OCI-LY7 (cell line): ENCODE measurements at regions not wholly inside any gene's neighbourhood (a gene's known extent, or its start where the extent isn't known, plus 50 kb on each side); places are given as distances from the start of the nearest gene placed in this dataset.

Experiments
- BruUV-seq: library from RNA; stranded (reverse); fragments of 400-500 nt; replicated peaks from 2 replicates; lab custom pipeline; 2021; lab: Mats Ljungman, UMichigan
- CTCF ChIA-PET: fragments of 300-600 bp; sonication (Branson Sonifier 250); formaldehyde crosslinking; loops from one replicate; lab custom pipeline; 2022; ENCODE audit warnings: antibody characterized with exemption; ENCODE audit not compliant: unreplicated experiment; lab: Charles Lee
- POLR2A ChIA-PET: fragments of 300-600 bp; sonication (Branson Sonifier 250); formaldehyde crosslinking; loops from one replicate; lab custom pipeline; 2022; ENCODE audit warnings: antibody characterized with exemption; lab: Charles Lee
- DNase-seq: peaks from one replicate; pipeline ENCODE4 v3.0.0-alpha.2; 2015; ENCODE audit warnings: low spot score
- H2AFZ ChIP-seq: fragments of 200-600 bp; sonication (generic), shearing (Covaris generic); 2 replicates; pipeline ENCODE4 v1.6.1; 2014; ENCODE audit warnings: mild to moderate bottlenecking, antibody characterized with exemption, low read length, moderate library complexity
- H3K27ac ChIP-seq: fragments of 200-600 bp; sonication (generic); 2 replicates; pipeline ENCODE4 v1.5.1; 2014; ENCODE audit warnings: mixed run types, low read depth, mild to moderate bottlenecking, moderate library complexity, low read length, inconsistent platforms; ENCODE audit not compliant: poor library complexity, severe bottlenecking
- H3K36me3 ChIP-seq: fragments of 200-600 bp; sonication (generic); 2 replicates; pipeline ENCODE4 v1.6.1; 2014; ENCODE audit warnings: mild to moderate bottlenecking, antibody characterized with exemption, low read length, moderate library complexity, mixed read lengths; ENCODE audit not compliant: insufficient read depth
- H3K4me1 ChIP-seq: fragments of 200-600 bp; sonication (generic); 2 replicates; pipeline ENCODE4 v1.5.1; 2014; ENCODE audit warnings: mild to moderate bottlenecking, low read length; ENCODE audit not compliant: insufficient read depth, poor library complexity, severe bottlenecking
- H3K4me2 ChIP-seq: fragments of 200-600 bp; sonication (generic); 2 replicates; pipeline ENCODE4 v1.6.1; 2014; ENCODE audit warnings: mild to moderate bottlenecking, low read length
- H3K4me3 ChIP-seq: fragments of 200-600 bp; sonication (generic); 2 replicates; pipeline ENCODE4 v1.5.1; 2014; ENCODE audit warnings: mild to moderate bottlenecking, low read depth, low read length; ENCODE audit not compliant: poor library complexity, severe bottlenecking
- H3K79me2 ChIP-seq: fragments of 200-600 bp; sonication (generic); 2 replicates; pipeline ENCODE4 v1.6.1; 2016; ENCODE audit warnings: low read depth, mild to moderate bottlenecking, low read length, moderate library complexity, mixed read lengths; ENCODE audit not compliant: insufficient read depth
- H3K9me2 ChIP-seq: fragments of 200-600 bp; sonication (generic); 2 replicates; pipeline ENCODE4 v1.6.1; 2016; ENCODE audit warnings: mild to moderate bottlenecking, low read length, mixed read lengths; ENCODE audit not compliant: insufficient read depth
- H3K9me3 ChIP-seq: fragments of 200-600 bp; sonication (generic); 2 replicates; pipeline ENCODE4 v1.6.1; 2014; ENCODE audit warnings: mild to moderate bottlenecking, mixed run types, low read length, mixed read lengths
- H4K20me1 ChIP-seq: fragments of 200-600 bp; sonication (generic); 2 replicates; pipeline ENCODE4 v1.6.1; 2014; ENCODE audit warnings: mild to moderate bottlenecking, antibody characterized with exemption, low read length, moderate library complexity, mixed read lengths; ENCODE audit not compliant: insufficient read depth
- EZH2phosphoT487 ChIP-seq: fragments of 200-600 bp; sonication (generic); IDR thresholded peaks from 2 replicates; pipeline ENCODE4 v1.6.1; 2018; ENCODE audit warnings: low read depth, borderline replicate concordance, mild to moderate bottlenecking, mixed run types, antibody characterized with exemption, low read length, moderate library complexity, mixed read lengths
- intact Hi-C: fragments of 100-400 bp; cut with micrococcal nuclease; formaldehyde crosslinking; loops from one replicate; pipeline ENCODE4 v1.10.0; 2022; ENCODE audit not compliant: unreplicated experiment
- TF ChIP-seq, protein P1 (sequence below): fragments of 200-600 bp; sonication (generic); conservative IDR thresholded peaks from 2 replicates; pipeline ENCODE4 v1.5.1; 2014; ENCODE audit warnings: mild to moderate bottlenecking, antibody characterized with exemption, low read length, moderate library complexity, mixed read lengths

DNA sequence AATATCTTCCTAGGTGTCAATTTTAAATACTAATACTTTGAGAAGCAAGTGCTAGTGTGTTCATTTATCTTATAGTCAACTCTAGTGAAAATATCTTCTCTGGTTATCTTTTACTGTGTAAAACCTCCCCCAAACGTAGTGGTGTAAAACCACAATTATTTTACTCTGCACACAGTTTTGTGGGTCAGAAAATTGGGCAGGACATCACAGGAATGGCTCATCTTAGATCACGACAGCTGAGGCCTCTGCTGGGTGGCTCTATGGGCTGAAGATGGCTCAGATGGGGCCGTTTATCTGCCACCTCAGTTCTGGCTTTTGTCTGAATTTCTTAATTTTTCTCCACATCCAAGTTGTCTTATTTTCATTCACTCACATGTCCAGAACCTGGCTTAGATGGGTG, 457.2 kb upstream of the ACTBL2 start:
- Histone ChIP-seq H4K20me1 (no peaks in the 10 kb centered on the region), H3K79me2 (no peaks in the 10 kb centered on the region), H3K27ac (no peak overlapping the region), H3K36me3 (no peaks in the 10 kb centered on the region), H3K4me1 (no peaks in the 10 kb centered on the region), H3K4me3 (no peak overlapping the region), H3K4me2 (no peak overlapping the region), H2AFZ (no peak overlapping the region), H3K9me3 (no peaks in the 10 kb centered on the region), H3K9me2 (no peaks in the 10 kb centered on the region)
- CTCF ChIA-PET: no interaction called here
- DNase-seq: no peak
- BruUV-seq: no TSS peak
- POLR2A ChIA-PET: interaction anchor here (0.6 kb wide), 1 partner anchor 48 kb away, joined by 4 read pairs; no protein-coding TSS in a partner anchor
- intact Hi-C loops: no loop called here
- no peak for TF ChIP-seq EZH2phosphoT487
- TF ChIP-seq, protein P1, sequence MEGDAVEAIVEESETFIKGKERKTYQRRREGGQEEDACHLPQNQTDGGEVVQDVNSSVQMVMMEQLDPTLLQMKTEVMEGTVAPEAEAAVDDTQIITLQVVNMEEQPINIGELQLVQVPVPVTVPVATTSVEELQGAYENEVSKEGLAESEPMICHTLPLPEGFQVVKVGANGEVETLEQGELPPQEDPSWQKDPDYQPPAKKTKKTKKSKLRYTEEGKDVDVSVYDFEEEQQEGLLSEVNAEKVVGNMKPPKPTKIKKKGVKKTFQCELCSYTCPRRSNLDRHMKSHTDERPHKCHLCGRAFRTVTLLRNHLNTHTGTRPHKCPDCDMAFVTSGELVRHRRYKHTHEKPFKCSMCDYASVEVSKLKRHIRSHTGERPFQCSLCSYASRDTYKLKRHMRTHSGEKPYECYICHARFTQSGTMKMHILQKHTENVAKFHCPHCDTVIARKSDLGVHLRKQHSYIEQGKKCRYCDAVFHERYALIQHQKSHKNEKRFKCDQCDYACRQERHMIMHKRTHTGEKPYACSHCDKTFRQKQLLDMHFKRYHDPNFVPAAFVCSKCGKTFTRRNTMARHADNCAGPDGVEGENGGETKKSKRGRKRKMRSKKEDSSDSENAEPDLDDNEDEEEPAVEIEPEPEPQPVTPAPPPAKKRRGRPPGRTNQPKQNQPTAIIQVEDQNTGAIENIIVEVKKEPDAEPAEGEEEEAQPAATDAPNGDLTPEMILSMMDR: no peak

DNA sequence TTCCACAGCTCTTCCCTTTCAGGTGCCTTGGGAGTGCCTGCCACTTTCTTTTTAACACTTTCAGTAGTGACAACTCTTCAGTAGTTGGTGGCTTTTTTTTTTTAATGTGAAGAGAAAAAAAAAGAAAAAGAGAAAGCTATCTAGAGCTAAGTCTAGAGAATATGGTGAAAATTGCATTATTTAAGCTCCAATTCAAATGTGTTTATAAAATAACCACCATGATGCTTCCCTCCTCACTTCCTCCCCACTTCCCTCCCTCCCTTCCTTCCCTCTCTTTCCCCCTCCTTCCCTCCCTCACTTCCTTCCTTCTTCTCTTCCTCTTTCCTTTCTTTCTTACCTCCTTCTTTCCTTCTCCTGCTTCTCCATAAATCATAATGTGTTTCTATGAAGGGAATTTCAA, 456.7 kb upstream of the ACTBL2 start:
- intact Hi-C loops: no loop called here
- ChIA-PET POLR2A (interaction anchor here (0.6 kb wide), 1 partner anchor 49 kb away, joined by 4 read pairs; no protein-coding TSS in a partner anchor), CTCF (no interaction called here)
- Histone ChIP-seq H3K4me1 (no peaks in the 10 kb centered on the region), H4K20me1 (no peaks in the 10 kb centered on the region), H3K4me2 (no peak overlapping the region), H2AFZ (no peak overlapping the region), H3K27ac (no peak overlapping the region), H3K36me3 (no peaks in the 10 kb centered on the region), H3K4me3 (no peak overlapping the region), H3K9me2 (no peaks in the 10 kb centered on the region), H3K9me3 (no peaks in the 10 kb centered on the region), H3K79me2 (no peaks in the 10 kb centered on the region)
- BruUV-seq: no TSS peak
- TF ChIP-seq, protein P1: no peak
- no peak for TF ChIP-seq EZH2phosphoT487
- no peak for DNase-seq

DNA sequence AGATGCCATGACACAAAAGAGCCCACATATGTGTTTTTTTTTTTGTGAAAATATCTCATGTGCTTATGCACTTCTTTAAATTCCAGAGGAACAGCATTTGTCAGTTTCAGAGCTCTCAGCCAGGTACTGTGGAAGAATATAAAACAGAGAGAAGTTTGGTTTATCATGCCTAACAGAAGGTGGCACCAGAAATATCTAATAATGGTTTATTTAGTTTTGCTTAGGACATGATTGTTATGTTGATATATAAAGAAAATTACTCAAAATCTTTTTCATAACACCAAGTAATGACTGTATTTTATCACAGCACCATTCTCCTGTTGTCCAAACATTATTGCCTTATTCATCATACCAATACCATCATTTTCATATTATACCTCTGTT, 455.6 kb upstream of the ACTBL2 start:
- Histone ChIP-seq H3K9me3 (no peaks in the 10 kb centered on the region), H3K9me2 (no peaks in the 10 kb centered on the region), H3K27ac (no peak overlapping the region), H3K79me2 (no peaks in the 10 kb centered on the region), H3K4me1 (no peaks in the 10 kb centered on the region), H3K36me3 (no peaks in the 10 kb centered on the region), H2AFZ (no peak overlapping the region), H4K20me1 (no peaks in the 10 kb centered on the region), H3K4me2 (no peak overlapping the region), H3K4me3 (no peak overlapping the region)
- CTCF ChIA-PET: no interaction called here
- DNase-seq: no peak
- BruUV-seq: no TSS peak
- POLR2A ChIA-PET: no interaction called here
- TF ChIP-seq, protein P1: no peak
- TF ChIP-seq EZH2phosphoT487: no peak
- intact Hi-C loops: no loop called here
